ENCODE measurements at regions not wholly inside any gene's neighbourhood (a gene's known extent, or its start where the extent isn't known, plus 50 kb on each side); places are given as distances from the start of the nearest gene placed in this dataset.

DNA sequence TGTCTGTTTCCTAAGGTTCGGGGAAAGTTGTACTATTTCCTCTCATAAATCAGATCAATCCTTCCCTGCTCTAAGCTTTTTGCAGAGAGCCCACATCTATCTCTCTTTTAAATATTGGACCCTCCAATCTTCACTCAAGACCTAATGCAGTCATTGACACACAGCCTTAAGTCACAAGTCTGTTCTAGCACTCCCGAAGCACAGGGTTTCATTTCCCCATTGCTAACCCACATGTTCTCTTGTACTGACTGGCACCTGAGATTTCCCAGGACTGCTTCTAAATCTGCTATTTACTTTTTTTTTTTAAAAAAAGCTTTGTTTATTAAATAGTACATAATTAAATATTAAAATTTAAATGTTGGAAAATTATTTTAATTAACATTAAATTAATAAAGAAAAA, 674.7 kb downstream of the TBC1D22A start:
- TF ChIP-seq, protein P1, sequence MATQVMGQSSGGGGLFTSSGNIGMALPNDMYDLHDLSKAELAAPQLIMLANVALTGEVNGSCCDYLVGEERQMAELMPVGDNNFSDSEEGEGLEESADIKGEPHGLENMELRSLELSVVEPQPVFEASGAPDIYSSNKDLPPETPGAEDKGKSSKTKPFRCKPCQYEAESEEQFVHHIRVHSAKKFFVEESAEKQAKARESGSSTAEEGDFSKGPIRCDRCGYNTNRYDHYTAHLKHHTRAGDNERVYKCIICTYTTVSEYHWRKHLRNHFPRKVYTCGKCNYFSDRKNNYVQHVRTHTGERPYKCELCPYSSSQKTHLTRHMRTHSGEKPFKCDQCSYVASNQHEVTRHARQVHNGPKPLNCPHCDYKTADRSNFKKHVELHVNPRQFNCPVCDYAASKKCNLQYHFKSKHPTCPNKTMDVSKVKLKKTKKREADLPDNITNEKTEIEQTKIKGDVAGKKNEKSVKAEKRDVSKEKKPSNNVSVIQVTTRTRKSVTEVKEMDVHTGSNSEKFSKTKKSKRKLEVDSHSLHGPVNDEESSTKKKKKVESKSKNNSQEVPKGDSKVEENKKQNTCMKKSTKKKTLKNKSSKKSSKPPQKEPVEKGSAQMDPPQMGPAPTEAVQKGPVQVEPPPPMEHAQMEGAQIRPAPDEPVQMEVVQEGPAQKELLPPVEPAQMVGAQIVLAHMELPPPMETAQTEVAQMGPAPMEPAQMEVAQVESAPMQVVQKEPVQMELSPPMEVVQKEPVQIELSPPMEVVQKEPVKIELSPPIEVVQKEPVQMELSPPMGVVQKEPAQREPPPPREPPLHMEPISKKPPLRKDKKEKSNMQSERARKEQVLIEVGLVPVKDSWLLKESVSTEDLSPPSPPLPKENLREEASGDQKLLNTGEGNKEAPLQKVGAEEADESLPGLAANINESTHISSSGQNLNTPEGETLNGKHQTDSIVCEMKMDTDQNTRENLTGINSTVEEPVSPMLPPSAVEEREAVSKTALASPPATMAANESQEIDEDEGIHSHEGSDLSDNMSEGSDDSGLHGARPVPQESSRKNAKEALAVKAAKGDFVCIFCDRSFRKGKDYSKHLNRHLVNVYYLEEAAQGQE (IDR thresholded peaks at IDR 0.05; ENCODE audit: insufficient replicate concordance, low read depth) = no peak
- no peak for TF ChIP-seq POLR2AphosphoS5 (IDR thresholded peaks at IDR 0.05; ENCODE audit: low read depth)
- TF ChIP-seq GABPA (IDR thresholded peaks at IDR 0.05; ENCODE audit: low read depth) = no peak
- TF ChIP-seq, protein P2, sequence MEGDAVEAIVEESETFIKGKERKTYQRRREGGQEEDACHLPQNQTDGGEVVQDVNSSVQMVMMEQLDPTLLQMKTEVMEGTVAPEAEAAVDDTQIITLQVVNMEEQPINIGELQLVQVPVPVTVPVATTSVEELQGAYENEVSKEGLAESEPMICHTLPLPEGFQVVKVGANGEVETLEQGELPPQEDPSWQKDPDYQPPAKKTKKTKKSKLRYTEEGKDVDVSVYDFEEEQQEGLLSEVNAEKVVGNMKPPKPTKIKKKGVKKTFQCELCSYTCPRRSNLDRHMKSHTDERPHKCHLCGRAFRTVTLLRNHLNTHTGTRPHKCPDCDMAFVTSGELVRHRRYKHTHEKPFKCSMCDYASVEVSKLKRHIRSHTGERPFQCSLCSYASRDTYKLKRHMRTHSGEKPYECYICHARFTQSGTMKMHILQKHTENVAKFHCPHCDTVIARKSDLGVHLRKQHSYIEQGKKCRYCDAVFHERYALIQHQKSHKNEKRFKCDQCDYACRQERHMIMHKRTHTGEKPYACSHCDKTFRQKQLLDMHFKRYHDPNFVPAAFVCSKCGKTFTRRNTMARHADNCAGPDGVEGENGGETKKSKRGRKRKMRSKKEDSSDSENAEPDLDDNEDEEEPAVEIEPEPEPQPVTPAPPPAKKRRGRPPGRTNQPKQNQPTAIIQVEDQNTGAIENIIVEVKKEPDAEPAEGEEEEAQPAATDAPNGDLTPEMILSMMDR (IDR thresholded peaks at IDR 0.05; ENCODE audit: insufficient read depth, low read length) = no peak
- no peak for TF ChIP-seq SPI1 (IDR thresholded peaks at IDR 0.05; ENCODE audit: borderline replicate concordance, low read depth)
- Histone ChIP-seq H3K27me3 (ENCODE audit: insufficient read depth, poor library complexity, severe bottlenecking) (no peaks in the 10 kb centered on the region), H3K4me3 (replicated peaks; ENCODE audit: insufficient read depth, low read length) (no peak overlapping the region), H3K27ac (replicated peaks) (no peak overlapping the region)
- no peak for DNase-seq (ENCODE audit: low read depth in 1 of 2, low spot score in 1 of 2)

DNA sequence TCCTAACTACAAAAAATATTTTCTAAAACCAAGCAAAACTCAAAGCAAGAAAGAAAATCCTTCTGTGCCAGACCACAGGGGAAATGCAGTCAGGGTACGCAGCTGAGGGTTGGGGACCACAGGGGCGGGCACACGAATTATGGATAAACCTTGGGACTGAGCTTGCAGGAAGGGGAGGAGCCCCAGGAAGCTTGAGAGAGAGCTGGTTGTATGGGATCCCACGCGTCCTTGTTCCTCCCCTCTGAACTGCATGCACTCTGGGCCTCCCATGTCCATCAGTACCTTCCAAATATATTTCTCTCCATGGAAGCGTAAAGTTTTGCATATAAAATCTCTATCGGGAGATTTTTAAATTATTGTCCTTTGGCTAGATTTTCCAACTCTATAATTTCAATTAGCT, 673.4 kb downstream of the TBC1D22A start:
- DNase-seq (ENCODE audit: low read depth in 1 of 2, low spot score in 1 of 2) = no peak
- H3K27me3 ChIP-seq (ENCODE audit: insufficient read depth, poor library complexity, severe bottlenecking) = no peaks in the 10 kb centered on the region
- TF ChIP-seq SPI1 (IDR thresholded peaks at IDR 0.05; ENCODE audit: borderline replicate concordance, low read depth) (no peak), GABPA (IDR thresholded peaks at IDR 0.05; ENCODE audit: low read depth) (no peak), POLR2AphosphoS5 (IDR thresholded peaks at IDR 0.05; ENCODE audit: low read depth) (no peak)
- TF ChIP-seq, protein P2 (IDR thresholded peaks at IDR 0.05; ENCODE audit: insufficient read depth, low read length) = no peak
- TF ChIP-seq, protein P1 (IDR thresholded peaks at IDR 0.05; ENCODE audit: insufficient replicate concordance, low read depth) = no peak
- H3K4me3 ChIP-seq (replicated peaks; ENCODE audit: insufficient read depth, low read length) = no peak overlapping the region
- no peak overlapping the region for H3K27ac ChIP-seq (replicated peaks)

DNA sequence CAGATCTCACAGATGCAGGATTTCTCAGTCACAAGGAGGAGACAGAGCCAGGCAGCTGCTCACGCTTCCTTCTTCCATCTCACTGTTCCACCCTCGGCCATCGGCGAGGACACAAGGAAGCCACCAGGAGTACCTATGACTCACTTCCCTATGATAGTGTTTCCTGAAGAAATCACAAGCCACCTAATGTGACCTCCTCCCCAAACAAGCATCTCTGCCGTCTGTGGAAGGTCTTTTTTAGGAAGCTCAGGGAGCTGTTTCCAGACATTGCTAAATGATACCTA, 672.7 kb downstream of the TBC1D22A start:
- no peak for DNase-seq (ENCODE audit: low read depth in 1 of 2, low spot score in 1 of 2)
- H3K27me3 ChIP-seq (ENCODE audit: insufficient read depth, poor library complexity, severe bottlenecking) = no peaks in the 10 kb centered on the region
- H3K4me3 ChIP-seq (replicated peaks; ENCODE audit: insufficient read depth, low read length) = no peak overlapping the region
- TF ChIP-seq, protein P2 (IDR thresholded peaks at IDR 0.05; ENCODE audit: insufficient read depth, low read length) = no peak
- H3K27ac ChIP-seq (replicated peaks) = no peak overlapping the region

DNA sequence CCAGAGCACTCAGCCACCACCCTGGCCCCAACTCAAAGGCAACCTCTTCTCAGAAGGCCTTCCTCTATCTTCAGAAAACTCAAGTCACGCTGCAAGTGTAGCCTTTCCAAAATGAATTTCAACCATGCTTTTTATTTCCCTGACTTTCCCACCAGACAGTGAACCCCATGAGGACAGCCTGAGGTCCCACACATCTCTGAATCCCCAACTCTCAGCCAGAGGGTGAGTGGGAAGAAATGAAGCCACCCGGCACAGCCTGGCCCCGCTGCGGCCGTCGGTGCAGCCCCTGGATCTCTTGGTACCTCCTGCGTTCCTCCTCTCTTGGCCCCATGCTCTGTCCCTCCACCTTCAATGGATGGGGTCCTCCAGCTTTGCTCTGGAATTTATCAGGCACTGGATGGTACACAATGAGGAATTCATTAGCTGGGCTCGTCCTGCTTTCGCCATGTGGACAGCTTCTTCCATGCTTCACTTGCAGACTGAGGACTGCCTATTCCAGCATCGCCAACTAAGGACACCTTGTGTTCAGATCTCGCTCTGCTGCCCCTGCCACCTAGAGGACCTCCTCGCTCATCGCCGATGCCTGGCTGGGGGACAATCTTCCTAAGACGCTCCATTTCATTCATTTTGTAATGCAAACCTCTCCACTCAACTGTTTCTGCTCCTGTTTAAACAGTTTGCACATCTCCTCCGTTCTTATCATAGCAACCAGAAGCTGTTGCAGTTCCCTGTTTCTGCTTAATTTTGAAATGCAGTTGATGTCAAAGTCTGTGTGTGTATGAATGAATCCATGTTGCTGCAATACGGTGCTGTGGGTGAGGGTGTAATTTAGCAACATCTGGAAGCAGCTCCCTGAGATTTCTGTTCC, 672.1 kb downstream of the TBC1D22A start:
- no peak for DNase-seq (ENCODE audit: low read depth in 1 of 2, low spot score in 1 of 2)
- no peaks in the 10 kb centered on the region for H3K27me3 ChIP-seq (ENCODE audit: insufficient read depth, poor library complexity, severe bottlenecking)
- TF ChIP-seq, protein P1 (IDR thresholded peaks at IDR 0.05; ENCODE audit: insufficient replicate concordance, low read depth) = no peak
- no peak for TF ChIP-seq SPI1 (IDR thresholded peaks at IDR 0.05; ENCODE audit: borderline replicate concordance, low read depth)
- H3K4me3 ChIP-seq (replicated peaks; ENCODE audit: insufficient read depth, low read length) = no peak overlapping the region
- H3K27ac ChIP-seq (replicated peaks) = no peak overlapping the region

All from HL-60 (cell line).